Activated CD4-positive, alpha-beta T cell treated with anti-CD3 and anti-CD28 coated beads, Interleukin-10, Interleukin-2, amounts not matched to agents 100 ng/mL and 50 ng/mL, durations not matched to agents 16 hours and 8 hours (primary cell): ENCODE measurements at regions not wholly inside any gene's neighbourhood (a gene's known extent, or its start where the extent isn't known, plus 50 kb on each side); places are given as distances from the start of the nearest gene placed in this dataset.

Experiments
- DNase-seq: peaks from one replicate; pipeline ENCODE4 v3.0.0-alpha.2; 2020

DNA sequence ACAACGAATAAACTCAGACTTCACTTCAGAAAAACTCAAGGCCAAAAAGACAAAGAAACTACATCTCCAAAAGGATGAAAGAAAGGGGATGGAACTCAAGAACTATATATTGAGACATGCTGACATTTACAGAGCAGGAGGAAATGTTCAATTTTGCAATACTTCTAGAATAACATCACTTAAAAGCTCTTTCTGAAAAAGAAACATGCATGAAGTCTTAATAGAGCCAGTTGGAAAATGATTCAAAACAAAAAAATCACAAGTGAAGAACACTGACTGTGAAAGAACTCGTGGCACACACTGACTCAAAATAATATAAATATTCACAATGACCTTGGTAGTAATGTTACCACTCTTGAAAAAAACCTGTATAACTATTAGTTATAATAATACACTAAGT, 267.8 kb upstream of the NREP start:
- DNase-seq, result no peak

DNA sequence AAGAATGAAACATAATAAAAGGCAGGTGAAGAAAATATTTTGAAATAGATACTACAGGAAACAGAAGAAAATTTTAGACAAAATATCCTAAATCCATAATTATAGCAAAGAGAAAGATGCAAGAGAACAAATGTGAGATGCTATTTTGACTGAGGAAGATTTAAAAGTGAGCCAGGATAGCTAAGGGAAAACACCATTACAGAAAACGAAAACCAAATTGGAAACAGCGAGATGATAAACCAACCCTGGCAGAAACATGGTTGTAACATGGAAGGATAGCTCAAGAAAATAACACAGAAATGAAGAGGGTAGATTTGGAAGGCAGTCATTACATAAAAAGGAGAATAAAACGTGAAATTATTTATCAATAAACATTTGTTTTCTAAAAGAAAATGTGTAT, 267.2 kb upstream of the NREP start:
- no peak for DNase-seq

DNA sequence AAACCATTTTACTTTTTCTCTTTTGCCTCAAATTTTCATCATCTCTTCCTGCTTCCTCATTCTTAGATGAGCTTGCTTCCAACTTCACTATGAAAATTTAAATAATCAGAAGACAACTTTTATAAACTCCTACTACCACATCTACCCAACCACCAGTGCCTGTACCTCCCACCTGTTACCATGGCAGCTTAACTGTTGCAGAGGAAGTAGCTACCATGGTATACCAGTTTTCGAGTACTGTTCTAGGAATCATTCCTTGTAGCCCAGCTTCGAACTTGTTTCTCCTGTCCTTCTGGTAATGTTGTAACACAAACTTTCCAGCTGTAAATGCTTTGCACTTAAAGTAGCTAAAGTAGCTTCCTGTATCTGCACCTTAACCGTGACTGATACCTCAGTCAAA, 266.8 kb upstream of the NREP start:
- DNase-seq, result no peak

DNA sequence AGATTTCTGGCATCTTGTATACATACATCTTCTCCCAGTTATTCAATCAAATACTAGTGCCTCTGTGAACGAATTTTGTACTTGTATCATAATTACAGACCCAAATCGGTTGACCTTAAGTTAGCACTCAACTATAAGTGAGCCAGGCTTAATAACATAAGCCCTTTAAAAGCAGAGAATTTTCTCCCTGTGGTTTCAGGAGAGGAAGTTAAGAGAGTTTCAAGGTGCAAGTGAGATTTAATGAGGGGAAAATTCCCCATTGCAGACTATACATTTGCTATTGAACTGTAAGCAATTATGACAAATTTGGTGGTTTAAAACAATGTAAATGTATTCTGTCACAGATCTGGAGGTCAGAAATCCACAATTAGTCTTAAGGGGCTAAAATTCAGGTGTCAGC, 261.9 kb upstream of the NREP start:
- no peak for DNase-seq

DNA sequence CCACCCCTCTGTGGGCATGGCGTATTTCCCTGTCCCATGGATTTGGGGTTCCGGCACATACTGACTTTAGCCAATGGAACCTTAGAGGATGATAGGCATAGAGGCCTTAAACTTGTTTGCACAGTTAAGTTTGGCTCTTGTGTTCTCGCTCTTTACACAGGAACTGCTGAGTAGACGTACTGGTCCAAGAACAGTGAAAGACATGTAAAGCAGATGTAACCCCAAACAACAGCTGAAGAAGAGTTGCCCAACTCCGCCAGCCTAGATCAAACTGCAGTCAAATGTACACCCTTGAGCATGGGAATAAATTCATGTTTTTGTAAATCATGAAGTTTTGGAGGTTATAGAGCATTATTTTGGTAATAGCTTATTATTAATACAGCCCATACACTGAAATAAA, 260.0 kb upstream of the NREP start:
- no peak for DNase-seq

DNA sequence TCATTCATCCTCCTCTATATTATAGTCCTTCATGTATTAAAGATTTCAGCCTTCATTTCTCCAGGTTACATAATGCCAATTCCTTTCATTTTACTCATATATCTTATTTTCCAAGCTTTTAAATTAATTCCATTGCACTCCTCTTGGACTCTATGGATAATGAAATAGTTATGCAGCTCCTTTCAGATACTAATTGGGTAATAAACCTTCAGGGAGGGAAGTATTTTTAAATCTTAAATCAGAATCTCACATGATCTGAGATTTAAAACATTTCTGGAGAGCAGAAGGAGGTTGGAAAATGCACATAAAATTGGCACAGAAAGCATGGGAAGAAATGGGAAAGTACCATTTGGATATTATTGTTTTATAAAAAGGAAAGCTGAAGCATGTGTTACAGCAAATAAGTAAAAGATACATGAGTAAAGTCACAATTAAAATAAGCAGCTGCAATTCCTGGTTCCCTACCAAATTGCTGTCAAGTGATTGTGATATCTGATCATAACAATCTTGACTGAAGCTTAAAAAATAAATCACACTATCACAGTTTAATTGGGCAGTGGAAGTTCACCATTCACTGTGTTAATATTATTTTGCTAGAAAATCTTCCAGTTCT, 257.9 kb upstream of the NREP start:
- no peak for DNase-seq

DNA sequence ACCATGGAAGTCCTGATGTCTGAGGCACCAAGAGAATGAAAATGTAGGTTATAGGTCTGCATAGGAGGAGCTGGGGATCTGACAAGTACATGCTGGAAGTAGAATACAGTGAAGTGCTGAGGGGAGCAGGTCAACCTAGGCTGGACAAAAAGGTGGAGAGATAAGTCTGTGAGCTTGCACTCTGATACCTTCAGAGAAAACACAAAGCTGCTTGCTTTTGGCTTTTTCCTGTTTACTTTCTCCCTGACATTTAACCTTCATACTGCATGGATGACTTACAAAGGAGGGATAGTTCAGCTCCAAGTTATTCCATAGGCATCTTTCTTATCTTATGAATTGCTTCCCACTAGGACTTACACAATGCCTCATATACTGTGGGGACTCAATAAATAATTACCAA, 256.7 kb upstream of the NREP start:
- DNase-seq, result no peak

DNA sequence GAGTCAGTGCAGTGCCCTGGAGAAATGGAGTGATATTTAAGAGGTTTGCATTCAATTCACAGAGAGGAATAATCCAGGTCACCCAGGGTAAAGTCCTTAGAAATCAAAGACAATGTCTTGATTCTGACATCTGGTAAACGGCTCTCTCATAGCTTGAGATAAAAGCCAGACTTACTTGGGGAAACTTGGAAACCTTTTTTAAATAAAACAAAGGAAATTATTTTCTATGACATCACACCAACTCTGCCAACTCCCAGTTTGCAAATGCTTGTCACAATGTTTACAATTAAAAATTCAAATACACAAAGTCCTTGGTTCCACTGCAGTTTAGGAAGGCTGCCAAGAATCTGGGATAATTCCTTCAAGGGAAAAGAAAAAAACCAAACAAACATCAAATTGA, 255.1 kb upstream of the NREP start:
- no peak for DNase-seq

DNA sequence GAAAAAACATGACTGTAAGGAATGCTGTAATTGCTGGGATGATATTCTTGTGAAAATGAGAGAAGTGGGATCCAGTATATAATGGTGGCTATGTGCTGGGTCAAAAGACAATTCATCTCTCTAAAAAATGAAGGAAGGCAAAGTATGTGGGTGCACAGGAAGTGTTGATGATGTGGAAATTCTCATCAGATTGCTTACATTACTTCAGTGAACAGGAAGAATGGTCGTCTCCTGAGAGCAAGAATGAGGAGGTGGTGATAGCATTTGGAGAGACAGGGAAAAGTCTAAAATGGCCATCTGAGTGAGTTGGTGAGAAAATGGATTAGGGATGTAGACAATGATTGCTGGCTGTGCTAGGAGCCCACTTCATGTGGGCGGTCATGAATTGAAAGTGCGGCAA, 253.5 kb upstream of the NREP start:
- no peak for DNase-seq

DNA sequence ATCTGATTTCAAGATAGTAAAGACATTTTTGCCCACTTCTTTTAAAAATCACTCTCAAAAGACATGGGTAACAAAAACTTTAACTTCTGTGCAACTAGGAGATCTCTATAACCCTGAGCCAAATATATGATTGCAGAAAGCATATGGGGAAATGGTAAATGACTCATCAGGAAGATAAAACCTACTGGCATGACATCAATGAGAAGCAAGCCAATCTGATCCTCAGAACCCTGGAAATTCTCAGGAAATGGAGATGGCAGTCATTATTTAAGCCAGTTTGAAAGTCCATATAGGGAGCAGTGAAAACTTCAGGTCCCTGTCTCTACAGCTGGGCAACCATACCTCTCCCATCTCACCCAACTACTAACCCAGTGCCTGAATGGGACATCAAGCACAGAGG, 249.7 kb upstream of the NREP start:
- DNase-seq, result no peak

DNA sequence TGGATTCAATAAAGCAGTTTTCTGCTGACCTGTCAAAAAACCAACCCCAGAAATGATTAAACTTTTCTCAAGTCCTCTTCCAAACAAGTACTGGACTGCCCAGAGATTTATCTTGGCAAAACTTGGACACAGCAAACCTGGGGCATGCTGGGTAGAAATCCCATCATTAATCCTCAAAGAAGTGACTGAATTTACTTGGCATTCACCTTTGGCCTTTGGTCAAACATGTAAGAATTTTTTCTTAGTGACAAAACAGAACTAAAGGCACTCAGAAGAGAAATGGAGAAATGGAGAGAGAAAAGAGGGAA, 248.6 kb upstream of the NREP start:
- DNase-seq, result no peak

DNA sequence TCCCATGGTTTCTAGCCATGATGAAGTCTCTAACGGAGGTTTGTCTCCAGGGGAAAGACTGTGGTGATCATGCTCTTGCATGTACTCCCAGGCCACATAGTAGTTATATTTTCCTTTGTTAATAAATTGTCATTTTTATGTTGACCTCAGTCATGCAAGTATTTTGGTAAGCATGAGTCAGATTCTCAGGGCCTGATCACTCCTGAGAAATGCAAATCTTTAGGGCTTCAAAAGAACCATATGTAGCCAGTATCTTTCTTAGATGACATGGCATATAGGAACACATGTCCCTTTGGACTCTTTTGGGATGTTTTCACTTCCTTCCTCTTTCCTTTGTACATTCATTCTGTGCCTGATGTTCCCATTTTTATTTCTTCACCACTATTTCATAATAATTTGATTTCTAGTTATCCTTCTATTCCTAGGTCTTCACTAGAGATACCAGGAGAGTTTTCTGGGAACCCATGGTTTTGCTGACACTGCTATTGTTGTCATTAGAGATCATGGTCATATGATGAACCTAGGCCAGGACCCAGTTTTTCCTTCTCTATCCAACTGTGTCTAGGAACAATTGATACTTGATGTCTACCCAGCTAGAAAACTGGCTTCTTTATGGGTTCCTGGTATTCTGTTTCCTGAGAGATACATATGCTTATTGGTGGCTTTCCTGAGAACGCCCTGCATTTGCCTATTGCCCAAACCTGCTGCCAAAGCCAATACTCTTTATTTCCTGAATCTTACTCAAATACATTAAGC, 248.1 kb upstream of the NREP start:
- no peak for DNase-seq

DNA sequence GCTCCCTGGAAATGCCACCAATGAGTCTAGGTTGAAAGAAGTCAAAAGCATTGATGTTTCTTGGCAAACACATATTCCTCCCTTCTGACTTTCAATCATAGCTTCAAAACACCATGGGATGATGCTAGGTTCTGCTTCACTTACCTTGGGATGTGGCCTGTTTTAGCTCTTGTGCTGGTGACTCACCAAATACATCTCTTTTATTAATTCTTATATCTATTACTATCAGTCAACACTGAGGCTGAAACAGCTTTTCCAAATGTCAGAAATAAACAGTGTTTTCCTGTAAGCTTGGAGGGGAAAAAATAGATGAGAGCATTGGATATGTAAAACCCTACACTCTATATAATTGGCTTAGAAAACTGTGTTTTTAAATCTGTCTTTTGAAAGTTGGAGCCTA, 245.4 kb upstream of the NREP start:
- DNase-seq, result no peak

DNA sequence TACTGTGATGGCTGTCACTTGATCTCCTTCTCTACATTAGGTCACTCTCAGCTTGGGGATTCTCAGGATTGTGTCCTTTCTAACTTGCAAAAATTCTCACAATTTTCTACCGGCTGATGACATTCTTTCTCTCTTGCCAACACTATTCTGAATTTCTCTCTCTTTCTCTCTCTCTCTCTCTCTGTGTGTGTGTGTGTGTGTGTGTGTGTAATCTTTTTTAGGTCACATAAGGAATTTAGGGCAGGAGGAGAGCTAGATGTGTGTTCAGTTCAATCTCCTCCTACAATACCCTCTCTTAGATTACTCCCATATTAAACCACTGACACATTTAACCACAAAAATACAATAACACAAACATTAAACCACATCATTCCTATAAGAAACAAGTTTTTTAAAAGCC, 242.3 kb upstream of the NREP start:
- no peak for DNase-seq

DNA sequence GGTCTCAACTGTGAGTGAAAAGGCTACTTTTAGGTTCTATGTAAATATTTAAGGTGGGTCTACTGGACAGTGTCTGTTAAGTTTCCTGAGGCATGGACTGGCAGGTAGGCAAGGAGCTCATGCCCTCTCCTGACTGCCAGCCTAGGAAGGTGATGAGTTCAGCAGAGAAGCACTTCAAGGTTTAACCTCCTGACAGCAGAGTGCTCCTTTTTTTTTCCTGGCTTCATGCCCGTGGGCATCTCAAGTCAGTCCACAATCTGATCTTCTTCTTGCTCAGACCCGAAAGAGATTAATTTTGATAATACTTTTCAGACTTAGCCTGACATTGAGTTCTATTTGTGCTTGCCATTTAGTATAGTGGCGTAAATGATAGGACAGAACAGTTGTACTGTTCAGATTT, 241.9 kb upstream of the NREP start:
- DNase-seq, result no peak

DNA sequence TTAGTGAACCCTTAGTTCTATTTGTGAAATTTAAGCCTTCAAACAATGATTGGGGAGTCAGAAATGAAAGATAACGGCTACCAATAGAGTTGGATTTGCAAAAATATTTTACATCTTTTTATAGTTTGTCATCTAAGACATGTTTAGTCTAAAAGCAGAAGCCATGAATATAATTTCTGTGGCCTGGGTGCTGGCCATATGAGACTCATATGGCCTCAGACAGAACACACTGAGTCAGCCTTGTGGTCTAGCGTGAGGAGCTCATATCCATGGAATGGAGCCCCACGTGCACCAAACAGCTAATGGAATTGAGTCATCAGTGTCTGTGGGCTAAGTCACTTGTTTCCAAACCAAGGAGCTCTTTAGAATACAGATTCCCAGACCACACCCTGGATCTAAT, 240.7 kb upstream of the NREP start:
- DNase-seq, result no peak

DNA sequence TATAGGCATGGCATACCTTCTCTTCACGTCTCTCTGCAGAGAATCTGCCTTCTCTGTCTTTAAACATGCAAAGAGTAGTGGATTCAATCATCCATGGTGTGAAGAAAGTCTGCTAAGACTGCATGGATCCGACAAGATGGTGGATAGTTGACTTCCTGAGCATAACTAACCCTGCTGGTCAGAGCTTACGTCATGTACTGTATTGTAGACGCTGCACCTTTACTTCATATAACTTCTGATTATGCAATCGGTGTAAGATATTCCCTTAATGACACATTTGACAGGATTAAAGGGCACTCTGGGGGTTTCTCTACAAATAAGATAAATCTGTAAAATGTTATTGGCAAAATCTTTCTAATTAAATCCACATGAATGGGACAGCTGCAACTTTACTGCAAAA, 240.3 kb upstream of the NREP start:
- DNase-seq, result no peak

DNA sequence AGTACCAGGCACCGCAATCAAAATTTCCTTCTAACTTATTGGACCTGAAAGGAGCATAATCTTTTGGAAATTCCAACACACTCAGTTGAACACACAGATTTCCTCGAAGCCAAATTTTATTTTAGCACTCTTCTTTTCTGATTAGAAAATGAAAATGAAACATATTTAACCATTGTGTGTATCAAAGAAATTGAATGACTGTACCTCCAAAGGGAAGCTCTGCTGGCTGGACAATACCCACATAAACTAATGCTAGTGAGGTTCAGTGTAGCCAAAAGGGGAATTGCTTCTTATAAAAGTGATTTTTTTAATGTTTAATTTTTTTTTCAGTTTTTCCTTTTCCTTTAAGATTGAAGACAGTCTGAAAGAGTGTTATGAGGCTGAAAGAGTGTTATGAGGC, 239.6 kb upstream of the NREP start:
- DNase-seq, result no peak

DNA sequence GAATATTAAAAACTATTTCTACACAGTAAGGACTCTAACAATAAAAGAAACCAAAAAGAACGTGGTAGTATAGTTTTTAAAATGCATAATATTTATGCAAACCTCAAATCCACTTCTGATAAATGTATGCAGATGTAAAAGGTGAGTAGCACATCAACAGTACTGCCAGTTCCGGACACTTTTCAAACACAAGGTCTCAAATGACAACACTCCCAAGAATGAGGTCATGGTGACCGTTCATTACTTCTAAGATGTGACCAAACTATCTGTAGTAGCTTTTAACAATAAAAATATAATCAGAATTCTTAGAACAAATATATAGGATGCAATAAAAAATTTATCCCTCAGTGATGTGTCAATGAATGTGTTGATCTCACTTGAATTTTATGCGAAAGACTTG, 238.7 kb upstream of the NREP start:
- DNase-seq, result no peak

DNA sequence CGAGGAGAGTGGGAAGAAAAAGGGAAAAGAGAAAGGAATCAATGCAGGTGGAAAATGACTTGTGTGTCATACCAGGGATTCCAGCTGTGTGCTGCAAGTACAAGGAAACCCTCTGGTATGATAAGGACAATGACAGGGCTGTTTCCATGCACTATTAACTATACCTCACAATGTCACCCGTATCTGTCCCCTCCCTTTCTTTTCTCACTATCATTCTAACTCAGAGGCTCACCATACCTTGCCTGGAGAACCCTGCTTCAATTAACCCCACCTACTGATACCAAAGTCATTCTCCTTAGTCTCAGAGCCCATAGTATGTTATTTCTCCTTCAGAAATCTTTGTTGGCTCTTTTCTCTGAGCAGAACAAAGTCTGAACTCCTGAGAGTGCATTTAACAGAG, 236.2 kb upstream of the NREP start:
- DNase-seq, result no peak

DNA sequence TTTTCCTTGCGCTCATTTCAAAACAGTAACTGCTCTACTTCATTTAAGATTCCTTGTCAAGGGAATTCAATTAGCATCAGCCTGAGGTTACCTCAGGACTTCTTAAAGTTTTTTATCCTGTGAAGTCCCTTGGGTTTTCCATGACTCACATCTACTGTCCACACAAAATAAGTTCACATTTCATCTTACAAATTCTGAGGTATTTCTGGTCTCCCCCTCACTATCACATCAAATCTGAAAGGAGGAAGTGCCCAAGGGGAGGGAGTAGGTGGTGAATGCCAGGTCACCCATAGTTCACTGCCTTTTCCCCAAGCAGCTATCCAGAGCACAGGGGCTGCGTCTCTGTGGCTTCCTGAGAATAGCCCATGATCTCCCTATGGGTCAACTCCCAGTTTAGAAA, 227.1 kb upstream of the NREP start:
- no peak for DNase-seq

DNA sequence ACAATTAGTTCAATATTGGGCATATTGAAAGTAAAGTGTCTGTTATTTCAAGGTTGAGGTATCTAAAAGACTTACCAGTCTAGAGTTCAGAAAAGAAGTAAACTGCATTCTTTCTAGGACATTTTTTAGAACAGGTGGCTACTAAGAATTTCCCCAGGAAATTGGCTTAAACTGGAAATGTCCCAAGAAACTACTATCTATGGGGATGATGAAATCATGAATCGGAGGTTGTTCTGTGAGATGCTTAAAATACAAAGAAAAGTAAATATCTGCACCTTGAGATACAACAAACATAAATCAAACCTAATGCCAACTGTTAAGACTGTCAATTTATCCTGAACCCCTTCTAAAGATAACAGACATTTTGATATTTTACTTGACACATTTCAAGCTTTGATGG, 226.5 kb upstream of the NREP start:
- no peak for DNase-seq

DNA sequence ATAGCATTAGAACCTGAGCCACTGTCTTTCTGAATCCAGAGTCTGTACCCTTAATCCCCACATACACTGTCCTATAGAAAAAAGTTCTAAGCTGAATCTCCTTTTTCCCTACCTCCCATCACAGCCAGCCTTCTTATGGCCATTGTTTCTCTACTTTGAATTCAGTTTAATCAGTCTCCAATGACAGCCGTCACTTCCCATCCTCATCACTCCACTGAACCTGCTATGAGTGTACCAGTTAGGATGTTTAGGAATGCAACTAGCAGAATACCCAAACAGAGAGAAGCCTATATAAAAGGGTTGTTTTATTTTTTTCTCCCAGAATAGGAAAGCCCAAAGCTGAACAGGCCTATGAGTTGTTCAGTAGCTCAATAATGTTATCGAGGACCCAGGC, 220.4 kb upstream of the NREP start:
- no peak for DNase-seq

DNA sequence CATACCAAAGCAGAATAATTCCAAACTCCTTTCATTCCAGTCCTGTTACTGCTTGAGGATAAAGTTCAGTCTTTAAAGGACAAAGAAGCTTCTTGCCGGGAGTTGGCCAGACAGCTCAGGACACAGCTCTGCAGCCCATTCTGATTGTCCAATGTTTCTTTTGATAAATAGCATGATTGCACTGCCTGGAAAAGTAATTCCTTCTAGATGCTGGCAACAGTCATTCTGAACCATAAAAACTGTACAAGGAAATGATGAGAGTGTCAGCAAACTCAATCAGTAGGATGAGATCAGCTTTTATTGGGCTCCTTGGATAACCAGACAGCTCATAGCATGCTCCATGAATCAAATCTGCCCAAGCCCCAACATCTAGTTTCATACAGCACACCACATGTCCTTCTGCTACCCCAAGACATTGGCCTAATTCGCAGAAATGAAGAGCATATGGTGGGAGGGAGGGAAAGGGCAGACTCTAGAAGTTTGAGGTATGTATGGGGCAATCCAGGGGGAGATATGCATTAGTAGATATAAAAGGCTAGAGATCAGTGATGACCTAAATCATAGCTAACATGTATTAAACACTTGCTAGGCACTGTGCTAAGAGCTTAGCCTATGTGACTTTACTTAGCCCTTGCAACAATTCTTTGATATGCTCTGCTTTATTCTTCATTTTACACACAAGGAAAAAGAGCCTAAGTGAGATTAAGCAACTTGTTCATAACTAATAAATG, 219.9 kb upstream of the NREP start:
- DNase-seq, result no peak

DNA sequence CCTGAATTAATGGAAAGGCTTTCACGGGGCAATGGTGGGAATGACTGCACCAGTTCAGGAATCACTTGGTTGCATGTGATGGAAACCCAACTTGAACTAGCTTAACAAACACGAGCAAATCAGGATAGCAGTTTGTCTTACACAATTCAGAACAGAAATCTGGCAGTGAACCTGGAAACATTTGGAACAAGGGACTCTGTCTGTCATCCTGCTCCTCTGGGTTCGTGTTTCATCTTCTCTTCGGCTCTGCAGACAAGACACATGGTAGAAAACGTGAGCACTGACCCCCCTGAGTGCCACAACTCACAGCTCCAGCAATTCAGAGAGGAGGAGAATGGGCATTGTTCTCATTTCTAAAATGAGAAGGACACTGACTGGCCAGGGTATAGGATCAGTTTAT, 218.1 kb upstream of the NREP start:
- no peak for DNase-seq
